ENCODE measurements at regions not wholly inside any gene's neighbourhood (a gene's known extent, or its start where the extent isn't known, plus 50 kb on each side); places are given as distances from the start of the nearest gene placed in this dataset.

- Histone ChIP-seq H3K27me3 (ENCODE audit: control insufficient read depth in 4 of 4, insufficient read depth in 4 of 4, low read length in 3 of 4) (no peaks in the 10 kb centered on the region), H3K27ac (ENCODE audit: low read depth in 1 of 2, low read length in 2 of 2) (no peak overlapping the region), H3K36me3 (ENCODE audit: control insufficient read depth in 4 of 4, insufficient read depth in 3 of 4, low read depth in 1 of 4, low read length in 3 of 4) (no peaks in the 10 kb centered on the region), H3K9ac (ENCODE audit: low read depth in 1 of 2, low read length in 2 of 2) (no peak overlapping the region), H3K4me1 (ENCODE audit: control insufficient read depth in 4 of 4, insufficient read depth in 4 of 4, low read length in 3 of 4) (no peaks in the 10 kb centered on the region), H3K9me3 (ENCODE audit: control insufficient read depth in 4 of 4, low read length in 3 of 4) (peaks cover 0 to 9% (median 2%) of the 10 kb centered on the region in 4 donors), H3K4me3 (ENCODE audit: low read depth in 1 of 3, low read length in 3 of 3) (no peak overlapping the region)
- DNase-seq (ENCODE audit: low spot score), result no peak
- TF ChIP-seq TAF1 (conservative IDR thresholded peaks at IDR 0.05), result no peak
- TF ChIP-seq RXRA (IDR thresholded peaks at IDR 0.05), result no peak
- no peak for TF ChIP-seq YY1 (IDR thresholded peaks at IDR 0.05)
- TF ChIP-seq, protein P1, sequence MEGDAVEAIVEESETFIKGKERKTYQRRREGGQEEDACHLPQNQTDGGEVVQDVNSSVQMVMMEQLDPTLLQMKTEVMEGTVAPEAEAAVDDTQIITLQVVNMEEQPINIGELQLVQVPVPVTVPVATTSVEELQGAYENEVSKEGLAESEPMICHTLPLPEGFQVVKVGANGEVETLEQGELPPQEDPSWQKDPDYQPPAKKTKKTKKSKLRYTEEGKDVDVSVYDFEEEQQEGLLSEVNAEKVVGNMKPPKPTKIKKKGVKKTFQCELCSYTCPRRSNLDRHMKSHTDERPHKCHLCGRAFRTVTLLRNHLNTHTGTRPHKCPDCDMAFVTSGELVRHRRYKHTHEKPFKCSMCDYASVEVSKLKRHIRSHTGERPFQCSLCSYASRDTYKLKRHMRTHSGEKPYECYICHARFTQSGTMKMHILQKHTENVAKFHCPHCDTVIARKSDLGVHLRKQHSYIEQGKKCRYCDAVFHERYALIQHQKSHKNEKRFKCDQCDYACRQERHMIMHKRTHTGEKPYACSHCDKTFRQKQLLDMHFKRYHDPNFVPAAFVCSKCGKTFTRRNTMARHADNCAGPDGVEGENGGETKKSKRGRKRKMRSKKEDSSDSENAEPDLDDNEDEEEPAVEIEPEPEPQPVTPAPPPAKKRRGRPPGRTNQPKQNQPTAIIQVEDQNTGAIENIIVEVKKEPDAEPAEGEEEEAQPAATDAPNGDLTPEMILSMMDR (IDR thresholded peaks at IDR 0.05; ENCODE audit: low read depth, low read length, missing input control), result no peak
- no peak for TF ChIP-seq HNF4A (conservative IDR thresholded peaks at IDR 0.05)
- TF ChIP-seq, protein P2, sequence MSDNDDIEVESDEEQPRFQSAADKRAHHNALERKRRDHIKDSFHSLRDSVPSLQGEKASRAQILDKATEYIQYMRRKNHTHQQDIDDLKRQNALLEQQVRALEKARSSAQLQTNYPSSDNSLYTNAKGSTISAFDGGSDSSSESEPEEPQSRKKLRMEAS (IDR thresholded peaks at IDR 0.05), result no peak
- TF ChIP-seq ATF3 (IDR thresholded peaks at IDR 0.05), result no peak
- no peak for TF ChIP-seq SP1 (IDR thresholded peaks at IDR 0.05)
- TF ChIP-seq REST (IDR thresholded peaks at IDR 0.05), result no peak
- 90% methylated on average over 6 of the region's 6 CpGs for WGBS
Observed at GRCh38 chr7:67414858-67415257, 418.2 kb downstream of the TYW1 start.

- no peaks in the 10 kb centered on the region for H3K9me3 ChIP-seq (ENCODE audit: control insufficient read depth in 4 of 4, low read length in 3 of 4)
- H3K27ac ChIP-seq (ENCODE audit: low read depth in 1 of 2, low read length in 2 of 2), result no peak overlapping the region
- no peaks in the 10 kb centered on the region for H3K4me1 ChIP-seq (ENCODE audit: control insufficient read depth in 4 of 4, insufficient read depth in 4 of 4, low read length in 3 of 4)
- no peaks in the 10 kb centered on the region for H3K27me3 ChIP-seq (ENCODE audit: control insufficient read depth in 4 of 4, insufficient read depth in 4 of 4, low read length in 3 of 4)
- TF ChIP-seq YY1 (IDR thresholded peaks at IDR 0.05), result no peak
- TF ChIP-seq HNF4A (conservative IDR thresholded peaks at IDR 0.05), result no peak
- no peak for TF ChIP-seq NR2F2 (IDR thresholded peaks at IDR 0.05)
- TF ChIP-seq FOXA2 (IDR thresholded peaks at IDR 0.05), result no peak
- TF ChIP-seq, protein P1 (IDR thresholded peaks at IDR 0.05; ENCODE audit: low read depth, low read length, missing input control), result no peak
- TF ChIP-seq, protein P3, sequence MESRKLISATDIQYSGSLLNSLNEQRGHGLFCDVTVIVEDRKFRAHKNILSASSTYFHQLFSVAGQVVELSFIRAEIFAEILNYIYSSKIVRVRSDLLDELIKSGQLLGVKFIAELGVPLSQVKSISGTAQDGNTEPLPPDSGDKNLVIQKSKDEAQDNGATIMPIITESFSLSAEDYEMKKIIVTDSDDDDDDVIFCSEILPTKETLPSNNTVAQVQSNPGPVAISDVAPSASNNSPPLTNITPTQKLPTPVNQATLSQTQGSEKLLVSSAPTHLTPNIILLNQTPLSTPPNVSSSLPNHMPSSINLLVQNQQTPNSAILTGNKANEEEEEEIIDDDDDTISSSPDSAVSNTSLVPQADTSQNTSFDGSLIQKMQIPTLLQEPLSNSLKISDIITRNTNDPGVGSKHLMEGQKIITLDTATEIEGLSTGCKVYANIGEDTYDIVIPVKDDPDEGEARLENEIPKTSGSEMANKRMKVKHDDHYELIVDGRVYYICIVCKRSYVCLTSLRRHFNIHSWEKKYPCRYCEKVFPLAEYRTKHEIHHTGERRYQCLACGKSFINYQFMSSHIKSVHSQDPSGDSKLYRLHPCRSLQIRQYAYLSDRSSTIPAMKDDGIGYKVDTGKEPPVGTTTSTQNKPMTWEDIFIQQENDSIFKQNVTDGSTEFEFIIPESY (IDR thresholded peaks at IDR 0.05), result no peak
- TF ChIP-seq RAD21 (IDR thresholded peaks at IDR 0.05), result no peak
- no peak for TF ChIP-seq GABPA (IDR thresholded peaks at IDR 0.05 in 1 of 2, conservative IDR thresholded peaks at IDR 0.05 in 1 of 2)
- TF ChIP-seq TAF1 (conservative IDR thresholded peaks at IDR 0.05), result no peak
- TF ChIP-seq RXRA (IDR thresholded peaks at IDR 0.05), result no peak
- no peak for TF ChIP-seq FOXA1 (IDR thresholded peaks at IDR 0.05)
- TF ChIP-seq, protein P2 (IDR thresholded peaks at IDR 0.05), result no peak
- no peak for TF ChIP-seq HNF4G (IDR thresholded peaks at IDR 0.05)
- TF ChIP-seq SP1 (IDR thresholded peaks at IDR 0.05), result no peak
- TF ChIP-seq JUND (IDR thresholded peaks at IDR 0.05), result no peak
- H3K4me3 ChIP-seq (ENCODE audit: low read depth in 1 of 3, low read length in 3 of 3), result no peak overlapping the region
- DNase-seq (ENCODE audit: low spot score), result no peak
- WGBS, result 88% methylated on average over 7 of the region's 7 CpGs
- H3K36me3 ChIP-seq (ENCODE audit: control insufficient read depth in 4 of 4, insufficient read depth in 3 of 4, low read depth in 1 of 4, low read length in 3 of 4), result no peaks in the 10 kb centered on the region
- no peak overlapping the region for H3K9ac ChIP-seq (ENCODE audit: low read depth in 1 of 2, low read length in 2 of 2)
Observed at GRCh38 chr7:67422601-67423000, 426.0 kb downstream of the TYW1 start.
